CD4-positive, CD25-positive, alpha-beta regulatory T cell (primary cell): ENCODE measurements at regions not wholly inside any gene's neighbourhood (a gene's known extent, or its start where the extent isn't known, plus 50 kb on each side); places are given as distances from the start of the nearest gene placed in this dataset.

ENCODE experiments used
- ATAC-seq, 2 donors: fragments of 150-1000 bp; cut with Tn5 transposase; one replicate each; pipeline ENCODE4 v1.10.0; 2021; ENCODE audit warnings: low read depth in 2 of 2, moderate number of reproducible peaks in 2 of 2, moderate library complexity in 1 of 2
- DNase-seq, 3 donors: peaks; one replicate each; pipeline versions ENCODE4 v3.0.0 to v3.0.0-alpha.2; 2012 to 2022; ENCODE audit warnings: mixed read lengths in 1 of 3
- H3K27ac ChIP-seq: one replicate; pipeline ENCODE4 v1.7.0; 2013; ENCODE audit warnings: mild to moderate bottlenecking, low read length; ENCODE audit not compliant: insufficient read depth, poor library complexity, severe bottlenecking
- H3K27me3 ChIP-seq: one replicate; pipeline ENCODE4 v1.7.0; 2013; ENCODE audit warnings: low read length; ENCODE audit not compliant: control insufficient read depth, insufficient read depth
- H3K36me3 ChIP-seq: one replicate; pipeline ENCODE4 v1.7.0; 2013; ENCODE audit warnings: mild to moderate bottlenecking, low read length, moderate library complexity; ENCODE audit not compliant: control insufficient read depth, insufficient read depth
- H3K4me1 ChIP-seq: 2 replicates; pipeline ENCODE4 v1.7.0; 2013; ENCODE audit warnings: mild to moderate bottlenecking, low read length; ENCODE audit not compliant: insufficient read depth, control insufficient read depth, poor library complexity, severe bottlenecking
- H3K4me3 ChIP-seq: one replicate; pipeline ENCODE4 v1.7.0; 2013; ENCODE audit warnings: low read depth, mild to moderate bottlenecking, low read length, moderate library complexity
- H3K9me3 ChIP-seq, 2 experiments: 1 replicate in 1 of 2; 2 replicates in 1 of 2; pipeline ENCODE4 v1.7.0; 2013; ENCODE audit warnings: low read length in 2 of 2, mild to moderate bottlenecking in 1 of 2, moderate library complexity in 1 of 2; ENCODE audit not compliant: control insufficient read depth in 2 of 2
- H3K27ac Mint-ChIP-seq, 3 donors: one replicate each; pipeline ENCODE4 v1.8.0; 2020 to 2022; ENCODE audit warnings: mild to moderate bottlenecking in 3 of 3, mixed read lengths in 3 of 3, moderate library complexity in 2 of 3
- H3K27me3 Mint-ChIP-seq: one replicate; pipeline ENCODE4 v1.8.0; 2022; ENCODE audit warnings: mild to moderate bottlenecking, mixed read lengths
- H3K36me3 Mint-ChIP-seq: one replicate; pipeline ENCODE4 v1.8.0; 2020; ENCODE audit warnings: mixed read lengths
- H3K4me1 Mint-ChIP-seq, 4 donors: one replicate each; pipeline ENCODE4 v1.8.0; 2020 to 2022; ENCODE audit warnings: mixed read lengths in 4 of 4, mild to moderate bottlenecking in 1 of 4
- H3K4me3 Mint-ChIP-seq, 4 donors: one replicate each; pipeline ENCODE4 v1.8.0; 2020 to 2022; ENCODE audit warnings: mild to moderate bottlenecking in 4 of 4, mixed read lengths in 4 of 4, moderate library complexity in 3 of 4
- H3K9me3 Mint-ChIP-seq, 7 donors: one replicate each; pipeline ENCODE4 v1.8.0; 2020 to 2022; ENCODE audit warnings: mixed read lengths in 7 of 7, mild to moderate bottlenecking in 3 of 7, moderate library complexity in 2 of 7

- no peaks in the 10 kb centered on the region for H3K4me1 Mint-ChIP-seq
- H3K27me3 Mint-ChIP-seq, result no peaks in the 10 kb centered on the region
- peaks cover 0 to 12% (median 4%) of the 10 kb centered on the region in 7 donors for H3K9me3 Mint-ChIP-seq
- no peak overlapping the region for H3K27ac Mint-ChIP-seq
- no peaks in the 10 kb centered on the region for H3K4me1 ChIP-seq
- DNase-seq (no peak), ATAC-seq (no peak)
- no peak overlapping the region for H3K4me3 ChIP-seq
- no peaks in the 10 kb centered on the region for H3K36me3 Mint-ChIP-seq
- no peak overlapping the region for H3K4me3 Mint-ChIP-seq
- H3K9me3 ChIP-seq, result no peaks in the 10 kb centered on the region
- no peaks in the 10 kb centered on the region for H3K27me3 ChIP-seq
- no peaks in the 10 kb centered on the region for H3K36me3 ChIP-seq
- H3K27ac ChIP-seq, result no peak overlapping the region
These were observed 410.6 kb upstream of the ADAMTS9 start for GRCh38 chr3:65098400-65098799.

DNA sequence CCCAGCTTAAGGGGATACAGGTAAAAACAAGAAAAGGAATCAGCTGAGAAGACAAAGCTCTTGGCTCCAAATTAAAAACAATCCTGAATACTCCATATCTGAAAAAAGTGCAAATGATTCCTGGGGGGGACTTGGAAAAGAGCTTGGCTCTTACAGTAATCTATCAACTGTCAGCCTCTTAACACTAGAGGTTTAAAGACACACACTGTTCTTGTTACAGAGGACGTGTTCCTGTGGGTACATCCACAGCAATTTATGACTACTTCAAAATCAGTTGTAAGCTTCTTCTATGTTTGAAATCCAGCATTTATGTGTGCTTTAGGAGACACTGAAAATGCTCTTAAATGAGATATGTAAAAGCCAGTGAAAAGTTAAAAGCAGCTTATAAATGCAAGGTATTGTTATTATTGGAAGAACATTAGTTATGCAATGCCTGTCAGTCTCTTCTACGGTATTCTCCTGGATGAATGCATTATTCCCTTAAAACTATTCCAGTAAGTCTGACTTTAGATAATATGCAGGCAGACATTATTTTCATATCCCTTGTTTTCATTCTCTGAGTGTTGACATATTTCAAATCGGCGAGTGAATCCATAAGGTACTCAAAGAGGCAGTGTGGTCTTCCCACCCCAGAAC is 408.4 kb upstream of the ADAMTS9 start:
- Histone ChIP-seq H3K4me1 (no peaks in the 10 kb centered on the region), H3K9me3 (no peaks in the 10 kb centered on the region), H3K36me3 (no peaks in the 10 kb centered on the region), H3K4me3 (no peak overlapping the region), H3K27me3 (no peaks in the 10 kb centered on the region), H3K27ac (no peak overlapping the region)
- Mint-ChIP-seq H3K9me3 (peaks cover 0 to 10% (median 4%) of the 10 kb centered on the region in 7 donors), H3K27me3 (no peaks in the 10 kb centered on the region), H3K27ac (no peak overlapping the region), H3K4me1 (no peaks in the 10 kb centered on the region), H3K36me3 (no peaks in the 10 kb centered on the region), H3K4me3 (no peak overlapping the region)
- ATAC-seq, result no peak
- no peak for DNase-seq

DNA sequence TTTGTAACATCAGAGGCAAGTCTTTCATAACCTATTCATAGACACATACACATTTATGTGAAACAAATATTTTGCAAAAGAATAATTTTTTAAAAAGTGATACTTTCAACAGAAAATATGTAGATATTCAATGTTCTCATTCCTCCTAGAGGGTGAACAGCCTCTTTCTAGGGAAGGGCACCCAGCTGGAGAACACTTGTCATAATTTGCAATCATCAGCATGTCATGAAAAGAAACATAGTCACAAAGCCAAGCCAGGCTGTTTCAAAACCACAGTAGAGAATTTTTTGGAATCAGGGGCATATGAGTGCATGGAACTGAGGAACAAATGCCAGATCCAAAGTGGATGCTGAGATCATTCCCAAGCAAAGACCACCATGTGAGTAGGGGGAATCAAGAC is 406.9 kb upstream of the ADAMTS9 start:
- Histone ChIP-seq H3K4me1 (no peaks in the 10 kb centered on the region), H3K9me3 (no peaks in the 10 kb centered on the region), H3K27ac (no peak overlapping the region), H3K27me3 (no peaks in the 10 kb centered on the region), H3K36me3 (no peaks in the 10 kb centered on the region), H3K4me3 (no peak overlapping the region)
- Mint-ChIP-seq H3K27ac (no peak overlapping the region), H3K4me1 (no peaks in the 10 kb centered on the region), H3K4me3 (no peak overlapping the region), H3K9me3 (peaks cover 0 to 12% (median 3%) of the 10 kb centered on the region in 7 donors), H3K36me3 (no peaks in the 10 kb centered on the region), H3K27me3 (no peaks in the 10 kb centered on the region)
- ATAC-seq (no peak), DNase-seq (no peak)

DNA sequence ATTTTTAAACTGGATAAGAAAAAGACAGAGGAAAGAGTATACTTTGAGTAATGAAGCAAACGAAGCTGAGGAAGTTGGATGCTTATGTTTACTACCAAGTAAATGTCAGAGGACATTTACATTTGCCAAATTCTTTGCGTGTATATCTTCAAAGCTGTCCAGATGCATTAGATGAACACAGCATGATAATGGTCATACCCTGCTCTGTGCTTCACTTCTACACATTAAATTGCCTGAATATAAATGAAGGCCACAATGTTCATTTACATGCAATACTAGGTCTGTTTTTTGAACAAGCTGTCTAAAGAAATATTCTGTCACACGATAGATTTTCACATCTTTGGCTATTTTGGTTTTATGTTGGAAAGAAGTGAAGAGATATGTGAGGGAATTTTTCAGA is 405.8 kb upstream of the ADAMTS9 start:
- Histone ChIP-seq H3K4me3 (no peak overlapping the region), H3K4me1 (no peaks in the 10 kb centered on the region), H3K9me3 (no peaks in the 10 kb centered on the region), H3K27me3 (no peaks in the 10 kb centered on the region), H3K27ac (no peak overlapping the region), H3K36me3 (no peaks in the 10 kb centered on the region)
- H3K27me3 Mint-ChIP-seq, result no peaks in the 10 kb centered on the region
- ATAC-seq, result no peak
- H3K4me3 Mint-ChIP-seq, result no peak overlapping the region
- H3K9me3 Mint-ChIP-seq, result peaks cover 0 to 12% (median 3%) of the 10 kb centered on the region in 7 donors
- no peak for DNase-seq
- no peaks in the 10 kb centered on the region for H3K36me3 Mint-ChIP-seq
- H3K27ac Mint-ChIP-seq, result no peak overlapping the region
- H3K4me1 Mint-ChIP-seq, result no peaks in the 10 kb centered on the region

DNA sequence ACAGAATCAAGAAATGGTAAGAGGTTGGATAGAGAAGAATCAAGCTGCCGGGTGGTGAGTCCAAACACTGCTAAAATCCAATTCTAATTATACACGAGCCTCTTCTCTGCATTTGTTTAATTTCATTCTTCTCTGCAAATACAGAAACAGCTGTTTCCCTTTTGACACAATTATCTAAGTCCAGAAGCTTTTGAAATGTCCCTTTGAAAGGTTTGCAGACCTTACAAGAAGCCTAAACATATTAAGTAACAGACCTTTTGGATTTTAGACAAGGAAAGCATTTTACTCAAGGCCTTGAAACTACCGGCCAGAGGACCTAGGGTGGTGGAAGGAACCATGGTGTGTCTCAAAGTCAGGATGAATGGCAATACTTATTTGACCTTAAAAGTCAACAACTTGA is 403.8 kb upstream of the ADAMTS9 start:
- no peaks in the 10 kb centered on the region for H3K4me1 Mint-ChIP-seq
- H3K27me3 Mint-ChIP-seq, result no peaks in the 10 kb centered on the region
- ATAC-seq (no peak), DNase-seq (no peak)
- no peak overlapping the region for H3K4me3 Mint-ChIP-seq
- H3K4me1 ChIP-seq, result no peaks in the 10 kb centered on the region
- H3K27ac ChIP-seq, result no peak overlapping the region
- no peaks in the 10 kb centered on the region for H3K36me3 Mint-ChIP-seq
- H3K36me3 ChIP-seq, result no peaks in the 10 kb centered on the region
- peaks cover 0 to 12% (median 4%) of the 10 kb centered on the region in 7 donors for H3K9me3 Mint-ChIP-seq
- no peaks in the 10 kb centered on the region for H3K9me3 ChIP-seq
- no peak overlapping the region for H3K4me3 ChIP-seq
- H3K27ac Mint-ChIP-seq, result no peak overlapping the region
- no peaks in the 10 kb centered on the region for H3K27me3 ChIP-seq

DNA sequence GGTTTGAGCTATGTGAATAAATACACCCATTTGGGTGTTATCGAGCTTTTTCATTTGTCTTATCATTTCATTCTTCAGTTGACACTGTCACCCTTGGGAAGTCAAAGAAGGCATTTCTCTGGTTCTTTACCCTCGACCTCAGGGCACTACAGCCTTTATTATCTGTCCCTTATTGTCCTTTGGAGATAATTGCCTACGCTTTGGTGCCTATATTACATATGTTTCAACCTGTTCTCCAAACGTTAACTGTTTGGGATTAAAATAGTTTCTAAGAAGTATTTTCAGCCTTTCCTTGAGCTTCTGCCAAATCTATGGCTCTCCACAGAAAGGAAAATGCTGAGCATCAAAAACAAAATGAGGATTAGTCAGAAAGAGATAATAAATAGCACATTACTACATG is 395.4 kb upstream of the ADAMTS9 start:
- H3K36me3 ChIP-seq, result no peaks in the 10 kb centered on the region
- no peak overlapping the region for H3K4me3 Mint-ChIP-seq
- H3K27ac ChIP-seq, result no peak overlapping the region
- ATAC-seq (no peak), DNase-seq (no peak)
- H3K4me1 Mint-ChIP-seq, result no peaks in the 10 kb centered on the region
- no peaks in the 10 kb centered on the region for H3K27me3 Mint-ChIP-seq
- H3K27me3 ChIP-seq, result no peaks in the 10 kb centered on the region
- peaks cover 0 to 9% (median 3%) of the 10 kb centered on the region in 7 donors for H3K9me3 Mint-ChIP-seq
- H3K4me1 ChIP-seq, result no peaks in the 10 kb centered on the region
- H3K4me3 ChIP-seq, result no peak overlapping the region
- no peak overlapping the region for H3K27ac Mint-ChIP-seq
- H3K9me3 ChIP-seq, result no peaks in the 10 kb centered on the region
- H3K36me3 Mint-ChIP-seq, result no peaks in the 10 kb centered on the region

GRCh38 chr3:65081536-65081935 is 393.7 kb upstream of the ADAMTS9 start:
- Mint-ChIP-seq H3K36me3 (no peaks in the 10 kb centered on the region), H3K27me3 (no peaks in the 10 kb centered on the region), H3K4me3 (no peak overlapping the region), H3K27ac (no peak overlapping the region), H3K4me1 (no peaks in the 10 kb centered on the region), H3K9me3 (peaks cover 0 to 12% (median 5%) of the 10 kb centered on the region in 7 donors)
- Histone ChIP-seq H3K4me3 (no peak overlapping the region), H3K27ac (no peak overlapping the region), H3K9me3 (no peaks in the 10 kb centered on the region), H3K27me3 (no peaks in the 10 kb centered on the region), H3K4me1 (no peaks in the 10 kb centered on the region), H3K36me3 (no peaks in the 10 kb centered on the region)
- no peak for DNase-seq
- no peak for ATAC-seq

- no peak overlapping the region for H3K27ac Mint-ChIP-seq
- H3K27me3 ChIP-seq, result no peaks in the 10 kb centered on the region
- H3K4me1 Mint-ChIP-seq, result no peaks in the 10 kb centered on the region
- ATAC-seq (no peak), DNase-seq (no peak)
- no peaks in the 10 kb centered on the region for H3K36me3 ChIP-seq
- H3K4me1 ChIP-seq, result no peaks in the 10 kb centered on the region
- H3K4me3 ChIP-seq, result no peak overlapping the region
- no peak overlapping the region for H3K27ac ChIP-seq
- H3K9me3 ChIP-seq, result no peaks in the 10 kb centered on the region
- no peaks in the 10 kb centered on the region for H3K36me3 Mint-ChIP-seq
- H3K9me3 Mint-ChIP-seq, result peaks cover 0 to 18% (median 8%) of the 10 kb centered on the region in 7 donors
- H3K4me3 Mint-ChIP-seq, result no peak overlapping the region
- H3K27me3 Mint-ChIP-seq, result no peaks in the 10 kb centered on the region
These were observed 392.6 kb upstream of the ADAMTS9 start for GRCh38 chr3:65080432-65080831.
